ENCODE measurements at regions not wholly inside any gene's neighbourhood (a gene's known extent, or its start where the extent isn't known, plus 50 kb on each side); places are given as distances from the start of the nearest gene placed in this dataset.

DNA sequence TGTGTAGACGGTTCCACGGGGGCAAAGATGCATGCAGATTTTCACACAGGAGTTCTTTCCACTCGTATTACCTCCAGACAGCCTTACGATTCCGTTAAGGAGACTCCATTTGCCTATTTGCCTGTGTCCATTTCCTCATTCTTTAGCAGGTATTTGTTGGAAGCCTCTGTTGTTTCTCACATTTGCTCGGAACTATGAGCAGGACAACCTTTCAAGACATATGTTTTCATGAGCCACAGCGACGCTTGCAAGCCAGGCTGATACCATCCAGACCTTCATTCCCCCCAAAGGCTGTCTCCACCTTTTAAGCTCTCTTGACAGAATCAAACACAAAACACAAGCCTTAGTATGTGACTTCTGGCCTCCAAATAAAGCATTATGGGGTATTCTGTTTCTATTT is 57.6 kb upstream of the NEDD9 start:
- Mint-ChIP-seq H3K36me3 (ENCODE audit: insufficient read depth, unreplicated experiment) (no peaks in the 10 kb centered on the region), H3K27me3 (ENCODE audit: insufficient read depth, unreplicated experiment) (no peaks in the 10 kb centered on the region), H3K4me1 (ENCODE audit: insufficient read depth, unreplicated experiment) (no peaks in the 10 kb centered on the region), H3K4me3 (ENCODE audit: unreplicated experiment) (no peak overlapping the region), H3K9me3 (ENCODE audit: unreplicated experiment) (no peaks in the 10 kb centered on the region), H3K27ac (ENCODE audit: low read depth, unreplicated experiment) (no peak overlapping the region)
- TF ChIP-seq, protein P1, sequence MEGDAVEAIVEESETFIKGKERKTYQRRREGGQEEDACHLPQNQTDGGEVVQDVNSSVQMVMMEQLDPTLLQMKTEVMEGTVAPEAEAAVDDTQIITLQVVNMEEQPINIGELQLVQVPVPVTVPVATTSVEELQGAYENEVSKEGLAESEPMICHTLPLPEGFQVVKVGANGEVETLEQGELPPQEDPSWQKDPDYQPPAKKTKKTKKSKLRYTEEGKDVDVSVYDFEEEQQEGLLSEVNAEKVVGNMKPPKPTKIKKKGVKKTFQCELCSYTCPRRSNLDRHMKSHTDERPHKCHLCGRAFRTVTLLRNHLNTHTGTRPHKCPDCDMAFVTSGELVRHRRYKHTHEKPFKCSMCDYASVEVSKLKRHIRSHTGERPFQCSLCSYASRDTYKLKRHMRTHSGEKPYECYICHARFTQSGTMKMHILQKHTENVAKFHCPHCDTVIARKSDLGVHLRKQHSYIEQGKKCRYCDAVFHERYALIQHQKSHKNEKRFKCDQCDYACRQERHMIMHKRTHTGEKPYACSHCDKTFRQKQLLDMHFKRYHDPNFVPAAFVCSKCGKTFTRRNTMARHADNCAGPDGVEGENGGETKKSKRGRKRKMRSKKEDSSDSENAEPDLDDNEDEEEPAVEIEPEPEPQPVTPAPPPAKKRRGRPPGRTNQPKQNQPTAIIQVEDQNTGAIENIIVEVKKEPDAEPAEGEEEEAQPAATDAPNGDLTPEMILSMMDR (IDR thresholded peaks at IDR 0.05; ENCODE audit: unreplicated experiment) = no peak
- intact Hi-C loops (cut with micrococcal nuclease) = no loop called here
- ChIA-PET POLR2A (interaction anchor here (1.1 kb wide), 1 partner anchor 15 kb away, joined by 3 read pairs; no protein-coding TSS in a partner anchor), CTCF (interaction anchor here (0.7 kb wide), 1 partner anchor 124 kb away, joined by 3 read pairs; no protein-coding TSS in a partner anchor)
- no peak for DNase-seq (ENCODE audit: unreplicated experiment)
- BruUV-seq (replicated peaks) = no TSS peak

DNA sequence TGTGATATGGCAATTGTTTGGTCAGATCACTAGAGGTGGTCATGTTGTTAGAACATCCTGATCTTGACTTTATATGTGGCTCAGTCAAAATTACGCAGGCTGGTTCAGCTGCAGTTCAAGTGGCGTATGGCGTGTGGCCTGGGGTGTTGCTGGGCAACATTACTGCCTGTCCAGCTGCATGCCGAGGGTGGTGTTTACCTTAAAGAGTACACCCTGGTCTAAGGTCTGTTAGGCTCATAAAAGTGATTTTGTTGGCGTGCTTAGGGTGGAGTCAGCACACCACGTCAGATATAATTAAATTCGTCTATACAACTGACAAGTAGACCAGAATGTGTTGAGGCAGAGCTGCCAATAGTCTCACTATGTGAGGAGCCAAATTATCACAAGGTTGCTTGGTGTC is 55.6 kb upstream of the NEDD9 start:
- ChIA-PET CTCF (no interaction called here), POLR2A (no interaction called here)
- TF ChIP-seq, protein P1 (IDR thresholded peaks at IDR 0.05; ENCODE audit: unreplicated experiment) = no peak
- intact Hi-C loops (cut with micrococcal nuclease) = no loop called here
- Mint-ChIP-seq H3K9me3 (ENCODE audit: unreplicated experiment) (no peaks in the 10 kb centered on the region), H3K4me3 (ENCODE audit: unreplicated experiment) (no peak overlapping the region), H3K36me3 (ENCODE audit: insufficient read depth, unreplicated experiment) (no peaks in the 10 kb centered on the region), H3K4me1 (ENCODE audit: insufficient read depth, unreplicated experiment) (no peaks in the 10 kb centered on the region), H3K27me3 (ENCODE audit: insufficient read depth, unreplicated experiment) (no peaks in the 10 kb centered on the region), H3K27ac (ENCODE audit: low read depth, unreplicated experiment) (no peak overlapping the region)
- no TSS peak for BruUV-seq (replicated peaks)
- no peak for DNase-seq (ENCODE audit: unreplicated experiment)

DNA sequence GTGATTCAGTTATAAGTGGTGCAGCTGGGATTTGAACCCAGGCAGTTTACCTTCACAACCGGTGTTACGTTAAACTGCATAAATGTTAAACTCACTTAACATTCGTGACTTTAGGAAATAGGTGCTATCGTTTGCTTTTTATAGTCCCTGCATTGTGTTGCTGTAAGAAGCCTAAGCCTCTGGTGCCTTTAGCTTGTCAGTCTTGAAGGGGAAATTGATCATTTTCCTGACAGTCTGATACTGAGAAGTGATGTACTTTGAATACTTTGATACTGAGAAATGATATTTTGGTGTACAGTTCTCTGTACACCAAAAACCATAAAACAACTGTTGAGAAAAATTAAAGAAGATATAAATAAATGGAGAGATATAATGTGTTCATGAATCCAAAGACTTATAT is 52.5 kb upstream of the NEDD9 start:
- no TSS peak for BruUV-seq (replicated peaks)
- intact Hi-C loops (cut with micrococcal nuclease) = no loop called here
- H3K36me3 Mint-ChIP-seq (ENCODE audit: insufficient read depth, unreplicated experiment) = no peaks in the 10 kb centered on the region
- no peaks in the 10 kb centered on the region for H3K9me3 Mint-ChIP-seq (ENCODE audit: unreplicated experiment)
- H3K27me3 Mint-ChIP-seq (ENCODE audit: insufficient read depth, unreplicated experiment) = no peaks in the 10 kb centered on the region
- ChIA-PET CTCF (no interaction called here), POLR2A (no interaction called here)
- DNase-seq (ENCODE audit: unreplicated experiment) = no peak
- H3K27ac Mint-ChIP-seq (ENCODE audit: low read depth, unreplicated experiment) = no peak overlapping the region
- TF ChIP-seq, protein P1 (IDR thresholded peaks at IDR 0.05; ENCODE audit: unreplicated experiment) = no peak
- H3K4me1 Mint-ChIP-seq (ENCODE audit: insufficient read depth, unreplicated experiment) = no peaks in the 10 kb centered on the region
- no peak overlapping the region for H3K4me3 Mint-ChIP-seq (ENCODE audit: unreplicated experiment)

DNA sequence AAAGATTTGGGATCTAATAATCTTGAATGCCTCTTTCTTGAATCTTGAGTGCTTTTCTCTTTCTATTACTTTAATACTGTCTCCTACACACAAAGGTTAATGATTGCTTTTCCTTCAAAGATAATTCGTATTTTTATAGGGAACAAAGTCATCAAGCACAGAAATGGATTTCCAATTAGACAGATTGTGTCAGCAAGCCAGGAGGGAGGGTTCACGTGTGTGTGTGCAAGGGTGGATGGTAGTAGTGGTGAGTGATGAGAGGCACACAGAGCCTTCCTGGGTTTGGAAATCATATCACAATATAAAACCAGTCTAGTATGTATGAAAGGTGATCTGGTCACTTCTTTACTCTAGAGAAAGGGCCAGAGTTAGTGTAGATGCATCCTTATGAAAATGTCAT is 51.2 kb upstream of the NEDD9 start:
- TF ChIP-seq, protein P1 (IDR thresholded peaks at IDR 0.05; ENCODE audit: unreplicated experiment) = no peak
- Mint-ChIP-seq H3K4me1 (ENCODE audit: insufficient read depth, unreplicated experiment) (no peaks in the 10 kb centered on the region), H3K36me3 (ENCODE audit: insufficient read depth, unreplicated experiment) (no peaks in the 10 kb centered on the region), H3K27me3 (ENCODE audit: insufficient read depth, unreplicated experiment) (no peaks in the 10 kb centered on the region), H3K27ac (ENCODE audit: low read depth, unreplicated experiment) (no peak overlapping the region), H3K4me3 (ENCODE audit: unreplicated experiment) (no peak overlapping the region), H3K9me3 (ENCODE audit: unreplicated experiment) (no peaks in the 10 kb centered on the region)
- POLR2A ChIA-PET = no interaction called here
- DNase-seq (ENCODE audit: unreplicated experiment) = no peak
- intact Hi-C loops (cut with micrococcal nuclease) = no loop called here
- no TSS peak for BruUV-seq (replicated peaks)
- CTCF ChIA-PET = no interaction called here
